CD4-positive, alpha-beta T cell (primary cell): ENCODE measurements at regions not wholly inside any gene's neighbourhood (a gene's known extent, or its start where the extent isn't known, plus 50 kb on each side); places are given as distances from the start of the nearest gene placed in this dataset.
"Not testable (repeated sequence)": the region's sequence is repeated elsewhere in the genome, so short reads cannot be mapped to it uniquely, and the experiment has no call there.

Experiments
- ATAC-seq: fragments of 200-7000 bp; cut with Tn5 transposase; one replicate; pipeline ENCODE4 v1.10.0; 2022; ENCODE audit warnings: mild to moderate bottlenecking; ENCODE audit not compliant: poor library complexity
- CTCF ChIA-PET: fragments of 350-600 bp; sonication (Branson Sonifier 250); formaldehyde crosslinking; loops from one replicate; lab custom pipeline; 2021; ENCODE audit warnings: antibody characterized with exemption, inconsistent platforms; lab: Charles Lee
- POLR2A ChIA-PET: fragments of 350-600 bp; sonication (Branson Sonifier 250); formaldehyde crosslinking; loops from one replicate; lab custom pipeline; 2021; ENCODE audit warnings: antibody characterized with exemption, inconsistent platforms; lab: Charles Lee
- DNase-seq, 14 experiments: peaks; one replicate each; pipeline ENCODE4 v3.0.0-alpha.2; 2013 to 2020; ENCODE audit warnings: mixed read lengths in 2 of 14
- H3K27ac ChIP-seq, 2 donors: one replicate each; pipeline versions ENCODE4 v1.5.1 to v1.7.0; 2013; ENCODE audit warnings: low read length in 2 of 2, low read depth in 1 of 2, mild to moderate bottlenecking in 1 of 2
- H3K27me3 ChIP-seq, 2 experiments: 1 replicate in 1 of 2; 2 replicates in 1 of 2; pipeline versions ENCODE4 v1.6.1 to v1.7.0; 2013; ENCODE audit warnings: low read length in 2 of 2, control low read depth in 1 of 2, mild to moderate bottlenecking in 1 of 2, moderate library complexity in 1 of 2; ENCODE audit not compliant: insufficient read depth in 2 of 2, control insufficient read depth in 1 of 2
- H3K36me3 ChIP-seq: one replicate; pipeline ENCODE4 v1.6.1; 2013; ENCODE audit warnings: low read length, control low read depth; ENCODE audit not compliant: insufficient read depth
- H3K4me1 ChIP-seq: one replicate; pipeline ENCODE4 v1.6.1; 2013; ENCODE audit warnings: low read length, control low read depth; ENCODE audit not compliant: insufficient read depth
- H3K4me3 ChIP-seq: one replicate; pipeline ENCODE4 v1.5.1; 2013; ENCODE audit warnings: mild to moderate bottlenecking, low read length, moderate library complexity
- H3K9me3 ChIP-seq, 2 experiments: 1 replicate in 1 of 2; 2 replicates in 1 of 2; pipeline versions ENCODE4 v1.6.1 to v1.7.0; 2013; ENCODE audit warnings: low read length in 2 of 2, mild to moderate bottlenecking in 2 of 2, control low read depth in 1 of 2, moderate library complexity in 1 of 2; ENCODE audit not compliant: control insufficient read depth in 1 of 2, insufficient read depth in 1 of 2
- H3K27ac Mint-ChIP-seq: one replicate; pipeline ENCODE4 v1.8.0; 2020; ENCODE audit warnings: mixed read lengths
- H3K27me3 Mint-ChIP-seq: one replicate; pipeline ENCODE4 v1.8.0; 2021; ENCODE audit warnings: mixed read lengths
- H3K36me3 Mint-ChIP-seq: one replicate; pipeline ENCODE4 v1.8.0; 2021; ENCODE audit warnings: low read depth, mixed read lengths
- H3K4me1 Mint-ChIP-seq: one replicate; pipeline ENCODE4 v1.8.0; 2021; ENCODE audit warnings: low read depth, mixed read lengths
- H3K4me3 Mint-ChIP-seq: one replicate; pipeline ENCODE4 v1.8.0; 2020; ENCODE audit warnings: mild to moderate bottlenecking, mixed read lengths
- H3K9me3 Mint-ChIP-seq: one replicate; pipeline ENCODE4 v1.8.0; 2020; ENCODE audit warnings: mixed read lengths
- intact Hi-C, 2 experiments: fragments of 100-400 bp; cut with DNase I in 1 of 2; cut with micrococcal nuclease in 1 of 2; formaldehyde crosslinking; loops; one replicate each; pipeline versions ENCODE4 v1.15.1 to v1.9.0; 2023 to 2025; cut with DNase I, micrococcal nuclease
- TF ChIP-seq, protein P1 (sequence below): fragments of 200-600 bp; IDR thresholded peaks from one replicate; pipeline ENCODE4 v1.8.0; 2022; ENCODE audit warnings: antibody characterized with exemption, mild to moderate bottlenecking

- no peak overlapping the region for H3K4me3 Mint-ChIP-seq
- H3K9me3 Mint-ChIP-seq: no peaks in the 10 kb centered on the region
- H3K27me3 Mint-ChIP-seq: peaks cover 6% of the 10 kb centered on the region
- H3K27ac Mint-ChIP-seq: no peak overlapping the region
- intact Hi-C loops: no loop called here
- Histone ChIP-seq H3K9me3 (no peaks in the 10 kb centered on the region), H3K4me1 (no peaks in the 10 kb centered on the region), H3K4me3 (no peak overlapping the region), H3K27ac (no peak overlapping the region), H3K27me3 (peaks cover 3 to 5% of the 10 kb centered on the region in 2 experiments), H3K36me3 (no peaks in the 10 kb centered on the region)
- TF ChIP-seq, protein P1, sequence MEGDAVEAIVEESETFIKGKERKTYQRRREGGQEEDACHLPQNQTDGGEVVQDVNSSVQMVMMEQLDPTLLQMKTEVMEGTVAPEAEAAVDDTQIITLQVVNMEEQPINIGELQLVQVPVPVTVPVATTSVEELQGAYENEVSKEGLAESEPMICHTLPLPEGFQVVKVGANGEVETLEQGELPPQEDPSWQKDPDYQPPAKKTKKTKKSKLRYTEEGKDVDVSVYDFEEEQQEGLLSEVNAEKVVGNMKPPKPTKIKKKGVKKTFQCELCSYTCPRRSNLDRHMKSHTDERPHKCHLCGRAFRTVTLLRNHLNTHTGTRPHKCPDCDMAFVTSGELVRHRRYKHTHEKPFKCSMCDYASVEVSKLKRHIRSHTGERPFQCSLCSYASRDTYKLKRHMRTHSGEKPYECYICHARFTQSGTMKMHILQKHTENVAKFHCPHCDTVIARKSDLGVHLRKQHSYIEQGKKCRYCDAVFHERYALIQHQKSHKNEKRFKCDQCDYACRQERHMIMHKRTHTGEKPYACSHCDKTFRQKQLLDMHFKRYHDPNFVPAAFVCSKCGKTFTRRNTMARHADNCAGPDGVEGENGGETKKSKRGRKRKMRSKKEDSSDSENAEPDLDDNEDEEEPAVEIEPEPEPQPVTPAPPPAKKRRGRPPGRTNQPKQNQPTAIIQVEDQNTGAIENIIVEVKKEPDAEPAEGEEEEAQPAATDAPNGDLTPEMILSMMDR: no peak
- H3K36me3 Mint-ChIP-seq: no peaks in the 10 kb centered on the region
- CTCF ChIA-PET: interaction anchor here (0.7 kb wide), 1 partner anchor 10 kb away, joined by 3 read pairs; no protein-coding TSS in a partner anchor
- ATAC-seq (no peak), DNase-seq (no peak)
- no peaks in the 10 kb centered on the region for H3K4me1 Mint-ChIP-seq
- POLR2A ChIA-PET: no interaction called here
Measured at GRCh38 chr20:57770852-57771720, 61.3 kb upstream of the PMEPA1 start.

DNA sequence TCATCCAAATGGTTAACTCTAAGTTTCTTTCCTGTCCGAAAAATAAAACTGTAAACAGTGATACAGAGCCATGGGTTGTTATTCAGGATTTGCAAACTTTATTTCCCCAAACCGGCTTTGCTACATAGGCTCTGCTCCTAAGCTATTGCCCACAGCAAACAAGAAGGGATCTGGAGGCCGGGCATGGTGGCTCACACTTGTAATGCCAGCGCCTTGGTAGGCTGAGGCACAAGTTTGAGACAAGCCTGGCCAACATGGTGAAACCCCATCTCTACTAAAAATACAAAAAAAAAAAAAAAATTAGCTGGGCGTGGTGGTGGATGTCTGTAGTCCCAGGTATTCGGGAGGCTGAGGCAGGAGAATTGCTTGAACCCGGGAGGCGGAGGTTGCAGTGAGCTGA, 60.6 kb upstream of the PMEPA1 start:
- CTCF ChIA-PET: interaction anchor here (0.7 kb wide), 1 partner anchor 10 kb away, joined by 3 read pairs; no protein-coding TSS in a partner anchor
- H3K36me3 Mint-ChIP-seq, H3K4me1 ChIP-seq, ATAC-seq, POLR2A ChIA-PET, DNase-seq, H3K27ac Mint-ChIP-seq, H3K27ac ChIP-seq, H3K36me3 ChIP-seq, H3K4me1 Mint-ChIP-seq, H3K4me3 ChIP-seq, intact Hi-C loops, H3K27me3 Mint-ChIP-seq, H3K9me3 Mint-ChIP-seq, H3K9me3 ChIP-seq, H3K4me3 Mint-ChIP-seq, H3K27me3 ChIP-seq: not testable (repeated sequence)

DNA sequence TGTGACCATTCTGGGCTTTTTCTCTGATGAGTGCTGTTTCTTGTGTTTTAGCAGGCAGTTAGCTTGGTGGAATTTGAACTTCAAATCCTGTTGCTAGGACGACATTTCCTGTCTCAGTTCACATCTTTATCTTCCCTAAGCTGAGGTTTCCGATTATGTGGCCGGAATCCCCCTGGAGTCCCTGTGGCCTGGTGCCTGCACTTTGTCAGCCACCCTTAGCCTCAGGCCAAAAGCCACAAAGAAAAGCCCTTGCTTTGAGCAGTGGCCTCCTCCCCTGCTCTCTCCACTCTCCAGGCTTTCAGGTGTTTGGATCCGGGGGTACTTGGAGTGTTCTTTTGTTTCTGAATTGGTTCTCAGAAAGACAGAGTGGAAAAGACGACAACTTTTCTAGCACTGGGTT, 59.9 kb upstream of the PMEPA1 start:
- peaks cover 0 to 5% of the 10 kb centered on the region in 2 experiments for H3K27me3 ChIP-seq
- no peaks in the 10 kb centered on the region for H3K36me3 Mint-ChIP-seq
- no peak overlapping the region for H3K27ac Mint-ChIP-seq
- H3K4me1 ChIP-seq: no peaks in the 10 kb centered on the region
- POLR2A ChIA-PET: no interaction called here
- H3K36me3 ChIP-seq: no peaks in the 10 kb centered on the region
- H3K4me3 ChIP-seq: no peak overlapping the region
- TF ChIP-seq, protein P1: no peak
- no peaks in the 10 kb centered on the region for H3K27me3 Mint-ChIP-seq
- ATAC-seq: no peak
- no peaks in the 10 kb centered on the region for H3K9me3 Mint-ChIP-seq
- H3K9me3 ChIP-seq: no peaks in the 10 kb centered on the region
- intact Hi-C loops: no loop called here
- no peak overlapping the region for H3K27ac ChIP-seq
- no peak overlapping the region for H3K4me3 Mint-ChIP-seq
- H3K4me1 Mint-ChIP-seq: no peaks in the 10 kb centered on the region
- DNase-seq: no peak
- CTCF ChIA-PET: no interaction called here
